ENCODE measurements at regions not wholly inside any gene's neighbourhood (a gene's known extent, or its start where the extent isn't known, plus 50 kb on each side); places are given as distances from the start of the nearest gene placed in this dataset.

GRCh38 chr16:74169687-74170376, 126.8 kb upstream of the PSMD7 start:
- no peak overlapping the region for H2AFZ ChIP-seq (replicated peaks; ENCODE audit: low read length, poor library complexity)
- H3K27ac ChIP-seq (ENCODE audit: insufficient read depth, low read length) = peak overlapping the region; percentile 74; the same call in 1 of the 2 replicates
- WGBS, 2 experiments (ENCODE audit: extremely low coverage in 2 of 2, insufficient read length in 1 of 2) = no CpG with 5 or more reads among the region's 8 CpGs

More at GRCh38 chr16:74169687-74170376, 126.8 kb upstream of the PSMD7 start:
- peak overlapping the region; percentile 86 for H3K4me2 ChIP-seq (ENCODE audit: low read depth, low read length)
- H2BK5ac ChIP-seq (ENCODE audit: low read depth, low read length, poor library complexity, severe bottlenecking) = no peak overlapping the region
- H3K4me1 ChIP-seq (ENCODE audit: control insufficient read depth, insufficient read depth, low read length) = no peaks in the 10 kb centered on the region; the same call in 1 of the 2 replicates
- H4K8ac ChIP-seq (ENCODE audit: low read depth in 2 of 2, low read length in 2 of 2) = no peak overlapping the region
- CTCF ChIA-PET = interaction anchor here (0.6 kb wide), 1 partner anchor 62 kb away, joined by 3 read pairs; no protein-coding TSS in a partner anchor
- no peak overlapping the region for H3K9ac ChIP-seq (ENCODE audit: low read depth, low read length)
- 0 out of 2 replicates have a peak overlapping the region, but pooled peaks have one; percentile 11 for H3K4me3 ChIP-seq (ENCODE audit: insufficient read depth, low read depth, low read length)
- H3K4ac ChIP-seq (ENCODE audit: low read depth, low read length) = no peak overlapping the region
- no peak overlapping the region for H2BK20ac ChIP-seq (ENCODE audit: low read depth, low read length)
- in situ Hi-C loops (cut with MboI; ENCODE audit: low sequenced_read_pairs) (no loop called here), dilution Hi-C loops (cut with HindIII; ENCODE audit: low sequenced_read_pairs, unreplicated experiment) (no loop called here), intact Hi-C loops (cut with micrococcal nuclease) (no loop called here)
- BruUV-seq (replicated peaks) = no TSS peak
- H3K9me1 ChIP-seq (ENCODE audit: insufficient read depth, low read length) = no peaks in the 10 kb centered on the region
- H4K20me1 ChIP-seq (ENCODE audit: insufficient read depth, low read length) = no peaks in the 10 kb centered on the region
- POLR2A ChIA-PET (ENCODE audit: unreplicated experiment) = no interaction called here
- TF ChIP-seq BHLHE40 (IDR thresholded peaks at IDR 0.05; ENCODE audit: low read depth, low read length) (no peak), USF2 (IDR thresholded peaks at IDR 0.05; ENCODE audit: low read depth, low read length) (no peak), MAFK (IDR thresholded peaks at IDR 0.05; ENCODE audit: low read depth, low read length) (0 out of 2 replicates have a peak, but pooled peaks have one; percentile 21), RAD21 (IDR thresholded peaks at IDR 0.05; ENCODE audit: low read length) (no peak)
- no peak overlapping the region for H2BK15ac ChIP-seq (ENCODE audit: low read depth, low read length)
- DNase-seq (peak; percentile 79), ATAC-seq (ENCODE audit: low read depth) (peak; percentile 91)
- no peak overlapping the region for H2BK120ac ChIP-seq (ENCODE audit: low read depth, low read length)
- no peak overlapping the region for H3K23ac ChIP-seq (ENCODE audit: low read depth, low read length)
- no peak overlapping the region for H4K91ac ChIP-seq (ENCODE audit: insufficient read depth, low read depth, low read length)
- H3K9me3 ChIP-seq (ENCODE audit: control insufficient read depth, insufficient read depth, low read length) = no peaks in the 10 kb centered on the region
- no peaks in the 10 kb centered on the region for H3K27me3 ChIP-seq (ENCODE audit: control insufficient read depth, insufficient read depth, low read length)
- no peaks in the 10 kb centered on the region for H3K36me3 ChIP-seq (ENCODE audit: control insufficient read depth, insufficient read depth, low read length)
- no peak overlapping the region; the same call in 1 of the 2 replicates for H3K18ac ChIP-seq (ENCODE audit: low read depth, low read length)
- no peak overlapping the region for H2AK9ac ChIP-seq (replicated peaks; ENCODE audit: low read depth, low read length, poor library complexity)
- no peak overlapping the region; the same call in 1 of the 2 replicates for H4K5ac ChIP-seq (ENCODE audit: low read depth, low read length)
- H3K56ac ChIP-seq (ENCODE audit: extremely low read depth, insufficient read depth, low read length) = no peak overlapping the region
- no peak overlapping the region for H3K14ac ChIP-seq (replicated peaks; ENCODE audit: low read depth, low read length)
- H3K79me1 ChIP-seq (ENCODE audit: low read depth in 1 of 2, low read length in 2 of 2) = no peaks in the 10 kb centered on the region
- no peak overlapping the region for H2AK5ac ChIP-seq (ENCODE audit: low read depth, low read length)
